Mesothelial cell of epicardium (in vitro differentiated cells): ENCODE measurements at regions not wholly inside any gene's neighbourhood (a gene's known extent, or its start where the extent isn't known, plus 50 kb on each side); places are given as distances from the start of the nearest gene placed in this dataset.
"Not testable (repeated sequence)": the region's sequence is repeated elsewhere in the genome, so short reads cannot be mapped to it uniquely, and the experiment has no call there.

Experiments used
- DNase-seq, 2 experiments: peaks; one replicate each; pipeline ENCODE4 v3.0.0; 2021; ENCODE audit warnings: low spot score in 2 of 2; ENCODE audit not compliant: unreplicated experiment in 2 of 2
- H3K27ac Mint-ChIP-seq: 2 replicates; pipeline ENCODE4 v1.8.0; 2021; ENCODE audit warnings: mixed read lengths
- H3K27me3 Mint-ChIP-seq: 2 replicates; pipeline ENCODE4 v1.8.0; 2021; ENCODE audit warnings: low read depth, mixed read lengths
- H3K36me3 Mint-ChIP-seq: 2 replicates; pipeline ENCODE4 v1.8.0; 2021; ENCODE audit warnings: mixed read lengths
- H3K4me1 Mint-ChIP-seq: 2 replicates; pipeline ENCODE4 v1.8.0; 2021; ENCODE audit warnings: mixed read lengths
- H3K4me3 Mint-ChIP-seq: 2 replicates; pipeline ENCODE4 v1.8.0; 2021; ENCODE audit warnings: mild to moderate bottlenecking, moderate library complexity, mixed read lengths
- H3K9me3 Mint-ChIP-seq: 2 replicates; pipeline ENCODE4 v1.8.0; 2021; ENCODE audit warnings: mixed read lengths
- TF ChIP-seq, protein P1 (sequence below): fragments of 200-600 bp; sonication (generic); IDR thresholded peaks from one replicate; pipeline ENCODE4 v1.5.0; 2021; ENCODE audit warnings: antibody characterized with exemption; ENCODE audit not compliant: unreplicated experiment

DNA sequence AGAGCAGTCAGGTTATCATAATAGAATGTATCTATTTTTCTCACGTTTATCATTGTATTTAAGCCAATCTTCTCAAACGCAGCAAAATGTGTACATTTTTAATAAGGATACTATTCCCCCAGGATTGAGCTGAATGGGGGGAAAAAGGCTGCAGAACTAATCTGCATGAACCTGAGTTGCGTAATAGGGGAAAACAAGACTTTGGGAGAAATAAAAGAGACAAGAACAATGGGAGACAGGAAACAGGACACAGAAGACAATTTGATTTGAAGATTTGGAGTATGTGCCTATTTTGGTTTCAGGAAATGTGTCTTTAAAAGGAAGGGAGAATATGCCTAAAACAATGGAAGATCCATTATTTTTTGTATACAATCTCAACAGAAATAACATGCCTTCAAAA, 844.5 kb downstream of the DIAPH3 start:
- Mint-ChIP-seq H3K4me1 (peaks cover 22% of the 10 kb centered on the region), H3K4me3 (no peak overlapping the region), H3K9me3 (no peaks in the 10 kb centered on the region), H3K36me3 (no peaks in the 10 kb centered on the region), H3K27me3 (no peaks in the 10 kb centered on the region), H3K27ac (no peak overlapping the region)
- no peak for DNase-seq
- TF ChIP-seq, protein P1, sequence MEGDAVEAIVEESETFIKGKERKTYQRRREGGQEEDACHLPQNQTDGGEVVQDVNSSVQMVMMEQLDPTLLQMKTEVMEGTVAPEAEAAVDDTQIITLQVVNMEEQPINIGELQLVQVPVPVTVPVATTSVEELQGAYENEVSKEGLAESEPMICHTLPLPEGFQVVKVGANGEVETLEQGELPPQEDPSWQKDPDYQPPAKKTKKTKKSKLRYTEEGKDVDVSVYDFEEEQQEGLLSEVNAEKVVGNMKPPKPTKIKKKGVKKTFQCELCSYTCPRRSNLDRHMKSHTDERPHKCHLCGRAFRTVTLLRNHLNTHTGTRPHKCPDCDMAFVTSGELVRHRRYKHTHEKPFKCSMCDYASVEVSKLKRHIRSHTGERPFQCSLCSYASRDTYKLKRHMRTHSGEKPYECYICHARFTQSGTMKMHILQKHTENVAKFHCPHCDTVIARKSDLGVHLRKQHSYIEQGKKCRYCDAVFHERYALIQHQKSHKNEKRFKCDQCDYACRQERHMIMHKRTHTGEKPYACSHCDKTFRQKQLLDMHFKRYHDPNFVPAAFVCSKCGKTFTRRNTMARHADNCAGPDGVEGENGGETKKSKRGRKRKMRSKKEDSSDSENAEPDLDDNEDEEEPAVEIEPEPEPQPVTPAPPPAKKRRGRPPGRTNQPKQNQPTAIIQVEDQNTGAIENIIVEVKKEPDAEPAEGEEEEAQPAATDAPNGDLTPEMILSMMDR = no peak

DNA sequence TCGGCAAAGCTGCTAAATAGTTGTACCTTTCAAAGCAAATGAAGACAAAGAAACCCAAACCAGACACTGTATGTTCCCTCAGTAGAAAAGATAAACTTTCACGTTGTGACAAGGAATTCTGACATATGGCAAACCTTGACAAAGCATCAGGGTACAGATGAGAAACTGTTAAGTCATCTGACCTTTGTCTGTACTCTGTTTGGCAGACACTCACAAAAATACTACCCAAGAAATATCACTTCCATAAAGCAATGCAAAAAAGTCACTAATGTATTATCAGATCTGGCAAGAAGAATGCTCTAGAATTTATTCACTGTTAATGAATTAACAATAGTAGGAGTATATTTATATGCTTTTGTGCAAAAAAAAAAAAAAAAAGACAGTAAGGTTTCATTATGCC, 843.7 kb downstream of the DIAPH3 start:
- Mint-ChIP-seq H3K4me3 (no peak overlapping the region), H3K27ac (no peak overlapping the region), H3K27me3 (no peaks in the 10 kb centered on the region), H3K4me1 (peaks cover 22% of the 10 kb centered on the region), H3K9me3 (no peaks in the 10 kb centered on the region), H3K36me3 (no peaks in the 10 kb centered on the region)
- TF ChIP-seq, protein P1 = no peak
- DNase-seq = no peak

DNA sequence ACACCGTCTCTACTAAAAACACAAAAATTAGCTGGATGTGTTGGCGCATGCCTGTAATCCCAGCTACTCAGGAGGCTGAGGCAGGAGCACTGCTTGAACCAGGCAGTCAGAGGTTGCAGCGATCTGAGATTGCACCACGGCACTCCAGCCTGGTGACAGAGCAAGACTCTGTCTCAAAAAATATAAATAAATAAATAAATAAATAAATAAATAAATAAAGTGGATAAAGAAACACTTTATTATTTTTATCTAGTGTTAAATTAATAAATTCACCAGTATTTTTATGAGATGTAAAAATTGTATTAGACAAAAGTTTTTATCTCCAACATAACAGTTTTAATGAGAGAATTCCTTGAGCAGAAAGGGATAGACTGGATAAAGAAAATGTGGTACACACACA, 839.3 kb downstream of the DIAPH3 start:
- not testable (repeated sequence) for DNase-seq, H3K36me3 Mint-ChIP-seq, H3K4me3 Mint-ChIP-seq, H3K4me1 Mint-ChIP-seq, H3K27ac Mint-ChIP-seq, H3K9me3 Mint-ChIP-seq, H3K27me3 Mint-ChIP-seq

DNA sequence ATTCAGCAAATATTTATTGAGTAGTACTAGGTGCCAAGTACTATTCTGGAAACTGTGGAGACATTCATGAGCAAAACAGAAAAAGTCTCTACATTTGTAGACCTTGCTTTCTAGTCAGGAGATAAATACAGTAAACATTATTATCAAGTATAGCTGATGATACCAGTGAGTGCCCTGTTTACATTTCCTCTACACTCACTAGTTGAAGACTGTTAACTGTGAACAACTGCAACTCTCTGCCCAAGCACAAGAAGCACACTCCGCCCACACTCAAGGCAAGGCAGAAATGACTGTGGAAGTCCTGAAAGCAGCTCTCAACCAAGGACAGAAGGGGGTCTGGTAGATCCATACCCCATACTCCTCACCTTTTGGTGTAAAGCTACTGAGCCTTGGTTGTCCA, 837.0 kb downstream of the DIAPH3 start:
- TF ChIP-seq, protein P1 = no peak
- Mint-ChIP-seq H3K4me3 (no peak overlapping the region), H3K27ac (no peak overlapping the region), H3K27me3 (no peaks in the 10 kb centered on the region), H3K9me3 (peaks cover 4% of the 10 kb centered on the region), H3K4me1 (no peaks in the 10 kb centered on the region), H3K36me3 (no peaks in the 10 kb centered on the region)
- no peak for DNase-seq

DNA sequence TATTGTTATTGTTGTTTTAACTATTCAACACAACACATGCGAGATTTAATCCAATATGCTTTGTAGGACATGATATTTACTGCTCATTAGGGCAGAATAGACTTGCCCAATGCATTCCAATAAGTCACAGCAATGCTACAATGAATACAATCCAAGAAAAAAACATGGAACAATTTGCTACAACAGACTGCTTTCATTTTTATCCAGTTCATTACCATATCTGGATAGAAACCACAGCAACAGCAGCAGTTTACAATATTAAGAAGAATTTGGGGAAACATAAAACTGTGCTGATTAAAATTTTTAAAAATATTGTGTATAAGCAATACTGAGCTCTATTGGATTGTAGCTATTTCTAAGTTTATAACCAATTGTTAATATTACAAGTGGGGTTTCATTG, 833.0 kb downstream of the DIAPH3 start:
- no peak overlapping the region for H3K4me3 Mint-ChIP-seq
- TF ChIP-seq, protein P1 = no peak
- H3K27ac Mint-ChIP-seq = no peak overlapping the region
- no peak for DNase-seq
- H3K36me3 Mint-ChIP-seq = no peaks in the 10 kb centered on the region
- H3K9me3 Mint-ChIP-seq = peaks cover 4% of the 10 kb centered on the region
- H3K4me1 Mint-ChIP-seq = no peaks in the 10 kb centered on the region
- H3K27me3 Mint-ChIP-seq = no peaks in the 10 kb centered on the region

DNA sequence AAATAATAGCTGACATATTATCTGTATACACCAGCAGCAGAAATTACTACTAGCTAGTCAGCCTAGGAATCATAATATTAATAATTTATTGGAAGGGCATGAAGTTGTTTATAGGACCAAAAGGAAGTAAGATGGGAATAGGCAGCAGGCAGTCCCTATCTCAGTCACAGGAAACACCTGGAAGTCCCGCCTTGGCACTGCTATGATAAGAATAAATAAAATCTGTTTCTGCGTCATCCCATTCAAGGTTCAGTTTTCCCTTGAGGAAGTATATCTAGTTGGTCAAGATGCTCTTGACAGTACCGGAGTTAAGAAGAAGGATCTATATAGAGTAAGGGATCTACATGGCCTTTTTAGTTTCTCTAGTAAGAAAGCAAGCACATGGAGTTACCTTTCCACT, 830.8 kb downstream of the DIAPH3 start:
- Mint-ChIP-seq H3K27me3 (no peaks in the 10 kb centered on the region), H3K4me3 (no peak overlapping the region), H3K27ac (no peak overlapping the region), H3K36me3 (no peaks in the 10 kb centered on the region), H3K9me3 (no peaks in the 10 kb centered on the region), H3K4me1 (peaks cover 7% of the 10 kb centered on the region)
- TF ChIP-seq, protein P1 = no peak
- no peak for DNase-seq
